ENCODE measurements at regions not wholly inside any gene's neighbourhood (a gene's known extent, or its start where the extent isn't known, plus 50 kb on each side); places are given as distances from the start of the nearest gene placed in this dataset.

DNA sequence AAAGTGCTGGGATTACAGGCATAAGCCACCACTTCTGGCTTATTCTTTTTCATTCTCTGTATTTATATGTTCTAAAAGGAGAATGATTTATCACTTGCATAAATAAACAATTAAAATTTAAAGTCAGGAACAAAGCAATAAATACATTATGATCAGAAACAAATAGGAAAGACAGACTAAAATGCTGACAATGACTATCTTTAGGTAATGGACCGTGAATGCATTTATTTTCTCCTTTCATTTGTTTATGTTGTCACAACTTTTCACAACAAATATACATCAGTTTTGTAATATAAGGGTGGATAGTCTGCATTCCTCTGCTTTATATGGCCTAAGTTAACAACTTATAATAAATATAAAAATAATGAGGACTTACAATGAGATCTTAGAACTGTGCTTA lies 199.2 kb upstream of the EPHA4 start:
- Histone ChIP-seq H3K9me3 (no peaks in the 10 kb centered on the region), H3K4me3 (no peak overlapping the region), H3K4me1 (replicated peaks) (no peaks in the 10 kb centered on the region), H3K36me3 (no peaks in the 10 kb centered on the region), H3K27ac (no peak overlapping the region), H3K27me3 (replicated peaks; ENCODE audit: insufficient read depth) (no peaks in the 10 kb centered on the region)
- no peak for DNase-seq (ENCODE audit: low spot score)
- 87% methylated on average over 1 of the region's 1 CpG for WGBS
- intact Hi-C loops (cut with DNase I): no loop called here
- no peak for TF ChIP-seq POLR2A (IDR thresholded peaks at IDR 0.05)
- no peak for TF ChIP-seq POLR2AphosphoS5 (IDR thresholded peaks at IDR 0.05)
- TF ChIP-seq, protein P1, sequence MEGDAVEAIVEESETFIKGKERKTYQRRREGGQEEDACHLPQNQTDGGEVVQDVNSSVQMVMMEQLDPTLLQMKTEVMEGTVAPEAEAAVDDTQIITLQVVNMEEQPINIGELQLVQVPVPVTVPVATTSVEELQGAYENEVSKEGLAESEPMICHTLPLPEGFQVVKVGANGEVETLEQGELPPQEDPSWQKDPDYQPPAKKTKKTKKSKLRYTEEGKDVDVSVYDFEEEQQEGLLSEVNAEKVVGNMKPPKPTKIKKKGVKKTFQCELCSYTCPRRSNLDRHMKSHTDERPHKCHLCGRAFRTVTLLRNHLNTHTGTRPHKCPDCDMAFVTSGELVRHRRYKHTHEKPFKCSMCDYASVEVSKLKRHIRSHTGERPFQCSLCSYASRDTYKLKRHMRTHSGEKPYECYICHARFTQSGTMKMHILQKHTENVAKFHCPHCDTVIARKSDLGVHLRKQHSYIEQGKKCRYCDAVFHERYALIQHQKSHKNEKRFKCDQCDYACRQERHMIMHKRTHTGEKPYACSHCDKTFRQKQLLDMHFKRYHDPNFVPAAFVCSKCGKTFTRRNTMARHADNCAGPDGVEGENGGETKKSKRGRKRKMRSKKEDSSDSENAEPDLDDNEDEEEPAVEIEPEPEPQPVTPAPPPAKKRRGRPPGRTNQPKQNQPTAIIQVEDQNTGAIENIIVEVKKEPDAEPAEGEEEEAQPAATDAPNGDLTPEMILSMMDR (IDR thresholded peaks at IDR 0.05): no peak

DNA sequence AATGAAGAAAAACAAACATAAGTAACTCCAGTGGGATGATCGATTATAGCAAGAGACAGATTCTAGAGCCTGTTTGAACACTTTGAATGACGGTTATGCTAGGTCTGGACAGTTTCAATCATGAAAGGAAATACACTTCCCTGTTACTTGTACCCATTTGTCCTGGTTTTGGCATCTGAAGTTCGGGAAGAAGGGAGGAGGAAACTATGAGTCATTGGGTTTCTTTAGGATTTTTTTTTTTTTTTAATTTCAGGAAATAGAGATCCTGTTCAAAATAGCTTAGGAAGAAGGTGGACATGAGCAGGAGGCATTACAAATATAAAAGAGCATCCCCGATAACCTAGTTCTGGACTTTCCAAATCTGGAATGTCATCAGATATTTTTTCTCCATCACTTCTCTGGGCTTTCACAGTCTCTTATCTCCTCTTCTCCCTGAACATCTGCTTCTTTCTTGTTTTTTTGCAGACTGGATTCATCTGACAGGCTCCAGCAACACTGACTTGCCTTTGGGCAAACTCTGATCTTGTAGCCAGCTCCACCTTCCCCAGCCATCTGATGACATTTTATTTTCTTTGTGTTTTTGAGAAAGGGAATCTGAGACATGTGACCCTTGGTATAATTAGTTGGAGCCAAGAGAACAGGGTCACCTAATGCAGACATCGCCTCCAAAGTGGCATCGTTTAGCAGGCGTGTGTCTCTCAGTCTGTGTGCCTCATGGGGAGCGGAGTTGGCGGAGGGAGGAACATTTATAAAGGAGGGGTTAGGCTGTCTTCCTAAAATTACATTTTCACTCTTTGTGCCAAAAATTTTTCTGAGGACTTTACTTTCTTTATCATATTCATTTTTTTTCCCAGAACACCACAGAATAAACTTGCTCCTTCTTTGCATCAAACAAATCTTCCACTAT lies 195.3 kb upstream of the EPHA4 start:
- no peaks in the 10 kb centered on the region for H3K27me3 ChIP-seq (replicated peaks; ENCODE audit: insufficient read depth)
- 67% methylated on average over 9 of the region's 9 CpGs for WGBS
- H3K4me3 ChIP-seq: no peak overlapping the region
- TF ChIP-seq, protein P1 (IDR thresholded peaks at IDR 0.05): no peak
- TF ChIP-seq POLR2AphosphoS5 (IDR thresholded peaks at IDR 0.05) (no peak), POLR2A (IDR thresholded peaks at IDR 0.05) (no peak)
- H3K4me1 ChIP-seq (replicated peaks): no peaks in the 10 kb centered on the region
- no peak overlapping the region for H3K27ac ChIP-seq
- intact Hi-C loops (cut with DNase I): no loop called here
- no peaks in the 10 kb centered on the region for H3K9me3 ChIP-seq
- H3K36me3 ChIP-seq: no peaks in the 10 kb centered on the region
- DNase-seq (ENCODE audit: low spot score): no peak

DNA sequence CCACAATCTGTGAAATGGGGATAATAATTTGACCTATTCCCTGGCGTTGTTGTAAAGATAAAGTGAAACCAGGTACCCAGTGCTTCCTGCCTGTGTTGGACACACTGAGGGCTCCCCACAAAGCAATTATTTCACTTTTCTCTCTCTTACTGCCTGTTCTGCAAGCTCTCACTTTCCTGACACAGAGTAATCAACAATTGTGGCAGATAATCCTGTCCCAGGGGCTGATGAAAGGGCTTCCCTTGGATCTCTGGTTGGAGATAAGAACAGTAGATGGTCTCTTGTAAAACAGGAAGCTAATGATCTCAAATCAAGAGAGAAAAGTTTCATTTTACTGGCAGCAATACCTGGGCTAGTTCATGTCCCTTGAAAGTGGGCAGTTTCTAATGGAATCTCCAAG lies 190.4 kb upstream of the EPHA4 start:
- no peak overlapping the region for H3K27ac ChIP-seq
- intact Hi-C loops (cut with DNase I): no loop called here
- H3K4me3 ChIP-seq: no peak overlapping the region
- no peak for TF ChIP-seq POLR2A (IDR thresholded peaks at IDR 0.05)
- TF ChIP-seq, protein P1 (IDR thresholded peaks at IDR 0.05): no peak
- no peak for TF ChIP-seq POLR2AphosphoS5 (IDR thresholded peaks at IDR 0.05)
- H3K4me1 ChIP-seq (replicated peaks): no peaks in the 10 kb centered on the region
- H3K36me3 ChIP-seq: no peaks in the 10 kb centered on the region
- no peak for DNase-seq (ENCODE audit: low spot score)
- WGBS: 72% methylated on average over 1 of the region's 1 CpG
- H3K9me3 ChIP-seq: no peaks in the 10 kb centered on the region
- H3K27me3 ChIP-seq (replicated peaks; ENCODE audit: insufficient read depth): no peaks in the 10 kb centered on the region

DNA sequence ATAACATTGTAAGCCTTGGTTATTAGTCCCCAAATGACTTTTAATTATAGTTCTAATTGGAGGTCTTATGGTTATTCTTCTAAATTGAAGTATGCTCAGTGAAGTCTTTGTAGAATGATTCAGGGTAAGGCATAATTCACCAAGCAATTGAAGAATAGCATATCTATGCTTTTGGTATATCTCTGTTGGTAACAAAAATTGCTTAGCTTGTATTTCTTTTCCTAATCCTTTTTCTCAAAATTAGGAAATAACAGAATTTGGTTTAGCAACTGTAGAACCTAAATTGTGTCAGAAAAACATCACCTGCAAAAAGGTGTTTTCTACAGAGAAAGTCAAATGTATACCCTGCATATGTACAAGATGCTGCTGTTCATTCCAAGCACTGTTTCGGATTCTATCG lies 189.2 kb upstream of the EPHA4 start:
- Histone ChIP-seq H3K27ac (no peak overlapping the region), H3K4me1 (replicated peaks) (no peaks in the 10 kb centered on the region), H3K27me3 (replicated peaks; ENCODE audit: insufficient read depth) (no peaks in the 10 kb centered on the region), H3K4me3 (no peak overlapping the region), H3K9me3 (no peaks in the 10 kb centered on the region), H3K36me3 (no peaks in the 10 kb centered on the region)
- TF ChIP-seq POLR2AphosphoS5 (IDR thresholded peaks at IDR 0.05): no peak
- TF ChIP-seq, protein P1 (IDR thresholded peaks at IDR 0.05): no peak
- no peak for TF ChIP-seq POLR2A (IDR thresholded peaks at IDR 0.05)
- 92% methylated on average over 2 of the region's 2 CpGs for WGBS
- DNase-seq (ENCODE audit: low spot score): no peak
- intact Hi-C loops (cut with DNase I): no loop called here

DNA sequence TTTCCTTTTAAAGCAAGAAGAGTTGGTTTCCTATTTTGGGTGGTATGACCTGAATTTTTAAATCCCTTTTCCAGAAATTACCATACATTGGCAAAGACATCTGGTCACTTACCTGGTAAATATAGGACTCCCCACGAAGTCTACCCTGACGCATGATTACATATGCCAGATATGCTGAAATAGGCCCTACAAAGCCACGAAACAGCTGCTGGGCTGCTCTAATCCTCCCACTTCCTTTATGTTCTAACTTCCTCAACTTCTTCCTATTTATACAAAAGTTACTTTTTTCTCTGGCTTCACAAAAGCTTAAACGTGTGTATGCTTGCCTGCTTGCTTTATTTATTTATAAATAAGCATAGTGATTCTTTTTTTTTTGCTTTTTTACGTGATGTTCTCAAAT lies 186.0 kb upstream of the EPHA4 start:
- 53% methylated on average over 5 of the region's 5 CpGs for WGBS
- TF ChIP-seq POLR2AphosphoS5 (IDR thresholded peaks at IDR 0.05) (no peak), POLR2A (IDR thresholded peaks at IDR 0.05) (no peak)
- TF ChIP-seq, protein P1 (IDR thresholded peaks at IDR 0.05): no peak
- Histone ChIP-seq H3K27me3 (replicated peaks; ENCODE audit: insufficient read depth) (no peaks in the 10 kb centered on the region), H3K4me1 (replicated peaks) (no peaks in the 10 kb centered on the region), H3K9me3 (no peaks in the 10 kb centered on the region), H3K4me3 (no peak overlapping the region), H3K27ac (no peak overlapping the region), H3K36me3 (no peaks in the 10 kb centered on the region)
- DNase-seq (ENCODE audit: low spot score): no peak
- intact Hi-C loops (cut with DNase I): no loop called here
